ENCODE measurements at regions not wholly inside any gene's neighbourhood (a gene's known extent, or its start where the extent isn't known, plus 50 kb on each side); places are given as distances from the start of the nearest gene placed in this dataset.

GRCh38 chr15:29461877-29462276 is 192.3 kb upstream of the NSMCE3 start:
- TF ChIP-seq EZH2phosphoT487 (IDR thresholded peaks at IDR 0.05; ENCODE audit: insufficient read depth, low read depth), result no peak
- no peak for TF ChIP-seq EZH2 (IDR thresholded peaks at IDR 0.05; ENCODE audit: insufficient read depth, poor library complexity, severe bottlenecking)
